NCI-H774 (cell line): ENCODE measurements at regions not wholly inside any gene's neighbourhood (a gene's known extent, or its start where the extent isn't known, plus 50 kb on each side); places are given as distances from the start of the nearest gene placed in this dataset.

Source experiments
- DNase-seq: peaks from one replicate; lab custom pipeline; 2025; lab: John Stamatoyannopoulos, UW

DNA sequence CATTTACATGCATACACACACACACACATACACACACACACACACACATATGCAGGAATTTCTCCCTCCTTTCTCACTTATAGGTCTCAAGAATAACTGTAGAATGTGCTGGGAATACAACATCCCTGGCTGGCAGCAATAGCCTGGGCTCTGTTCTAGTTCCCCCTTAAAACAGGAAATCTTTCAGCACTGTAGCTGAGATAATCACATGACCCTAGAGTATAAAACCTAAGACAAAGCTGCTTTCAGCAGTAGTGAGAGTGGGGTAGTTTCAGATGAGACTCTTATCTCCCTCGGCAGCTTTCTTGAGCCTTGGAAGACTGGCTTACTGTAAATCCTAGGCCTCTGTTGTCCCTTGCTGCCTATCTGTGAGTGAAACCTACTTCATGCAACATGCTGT lies 137.4 kb upstream of the AKR1E2 start:
- DNase-seq = no peak

DNA sequence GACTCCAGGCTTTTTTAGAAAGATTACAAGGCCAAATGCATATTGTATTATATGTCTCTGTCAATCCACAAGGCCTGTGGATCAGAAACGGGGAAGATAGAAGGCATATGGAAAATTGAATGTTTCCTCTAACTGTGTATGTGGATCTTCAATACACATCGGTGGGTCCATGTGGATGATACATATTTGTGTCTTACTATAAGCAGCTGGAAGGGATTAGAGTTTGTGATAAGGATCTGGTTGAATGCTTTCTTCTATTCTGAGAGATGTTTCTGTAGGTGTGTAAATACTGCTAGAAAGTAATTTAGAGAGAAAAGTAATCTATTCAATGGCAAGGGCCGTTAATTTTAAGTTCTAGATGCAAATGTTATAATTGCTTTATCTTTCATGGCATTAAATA lies 137.8 kb upstream of the AKR1E2 start:
- DNase-seq = no peak

DNA sequence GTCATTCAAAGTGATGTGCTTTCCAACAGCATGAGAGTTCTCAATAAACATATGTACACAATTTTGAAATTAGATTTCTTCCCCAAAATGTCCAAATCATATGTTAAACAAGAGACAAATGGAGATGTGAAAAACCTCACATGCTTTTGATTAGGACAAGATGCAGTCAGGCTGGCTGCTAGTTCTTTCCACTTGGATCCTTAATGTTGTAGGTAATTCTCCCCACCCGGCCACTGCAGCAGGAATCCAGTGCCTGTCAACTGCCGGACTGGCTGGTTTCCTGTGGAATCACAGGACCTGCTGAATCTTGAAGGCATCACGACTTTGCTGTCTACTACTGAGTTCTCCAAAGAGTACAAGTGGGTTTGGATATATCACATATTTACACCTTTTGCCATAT lies 138.6 kb upstream of the AKR1E2 start:
- no peak for DNase-seq

DNA sequence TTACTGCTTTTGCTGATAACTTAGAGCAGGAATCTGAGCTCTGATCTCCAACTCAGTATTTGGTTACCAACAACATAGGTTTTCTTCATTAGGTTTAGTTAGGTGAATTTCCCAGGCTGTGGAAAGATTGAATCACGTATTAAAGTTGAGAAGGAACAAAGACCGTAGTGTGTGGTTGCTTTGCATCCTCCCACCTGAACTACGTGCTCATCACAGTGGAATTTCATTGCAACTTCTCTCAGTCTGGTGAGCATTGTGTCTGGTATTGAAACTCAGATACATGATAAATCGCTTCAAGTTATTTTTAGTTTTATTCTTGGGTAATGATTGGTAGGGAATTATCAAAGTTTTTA lies 139.4 kb upstream of the AKR1E2 start:
- DNase-seq = no peak

DNA sequence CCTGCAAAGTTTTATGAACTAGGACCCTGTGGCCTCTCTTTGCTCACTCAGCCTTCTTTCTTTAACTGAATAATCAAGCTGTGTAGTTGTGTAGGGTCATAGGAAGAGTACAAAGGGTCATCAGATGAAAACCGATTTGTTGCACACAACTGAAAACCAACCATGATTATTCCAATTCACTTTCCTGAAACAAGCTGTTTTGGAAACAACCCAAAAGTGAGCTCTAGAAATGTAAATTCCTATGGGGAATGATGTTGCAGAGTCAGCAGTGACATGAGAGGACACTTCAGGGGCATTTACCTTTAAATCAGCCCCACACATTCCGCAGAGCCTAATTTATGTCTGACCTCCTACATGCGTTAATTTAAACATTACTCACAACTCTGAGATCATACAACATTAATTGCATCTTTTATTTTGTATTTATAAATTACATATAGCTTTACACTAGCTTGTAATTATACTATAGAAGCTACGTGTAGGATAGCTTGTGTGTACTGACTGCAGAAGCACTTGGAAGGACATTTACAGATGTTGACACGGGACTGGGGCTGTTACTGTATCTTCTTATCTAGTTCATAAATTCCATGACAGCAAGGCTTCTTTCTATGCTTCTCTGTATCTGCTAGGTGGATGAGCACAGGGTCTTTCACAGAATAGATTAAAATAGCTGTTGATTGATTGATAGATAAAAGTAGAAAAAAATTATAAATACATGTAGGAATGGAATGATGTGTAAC lies 139.9 kb upstream of the AKR1E2 start:
- DNase-seq = no peak

DNA sequence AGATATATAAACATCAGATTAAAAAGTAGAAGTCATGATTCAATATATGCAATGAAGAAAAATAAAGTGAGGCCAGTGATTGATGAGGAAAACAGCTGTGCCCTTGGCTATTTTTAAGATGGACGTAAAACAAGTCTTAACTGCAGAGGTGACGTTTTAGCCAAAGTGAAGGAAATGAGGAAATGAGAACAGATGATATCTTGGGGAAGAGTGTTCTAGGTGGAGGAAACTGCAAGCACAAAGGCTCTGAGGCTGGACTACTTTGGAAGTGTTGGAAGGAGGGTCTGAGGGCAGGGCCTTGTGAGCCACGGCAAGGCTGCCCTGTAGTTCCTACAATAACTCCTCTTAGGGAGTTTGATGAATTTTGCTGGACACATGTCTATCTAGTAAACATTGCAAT lies 140.5 kb upstream of the AKR1E2 start:
- DNase-seq = no peak

DNA sequence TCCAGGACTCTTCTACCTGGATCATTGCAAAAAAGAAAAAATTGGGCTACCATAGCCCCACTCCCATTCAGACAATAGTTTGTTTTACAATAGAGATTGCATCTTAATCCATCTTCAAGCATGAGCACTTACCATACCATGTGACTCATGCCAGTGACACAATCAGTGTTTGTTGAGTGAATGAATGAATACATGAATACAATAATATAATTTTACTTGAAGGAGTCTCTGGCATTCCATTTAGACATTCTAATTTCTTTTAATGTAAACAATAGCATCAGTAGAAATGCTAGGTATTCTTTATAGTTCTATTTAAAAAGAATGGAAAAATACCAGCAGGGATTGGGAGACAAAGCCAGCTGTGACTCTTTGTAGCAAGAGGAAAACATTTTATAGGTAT lies 141.6 kb upstream of the AKR1E2 start:
- no peak for DNase-seq

DNA sequence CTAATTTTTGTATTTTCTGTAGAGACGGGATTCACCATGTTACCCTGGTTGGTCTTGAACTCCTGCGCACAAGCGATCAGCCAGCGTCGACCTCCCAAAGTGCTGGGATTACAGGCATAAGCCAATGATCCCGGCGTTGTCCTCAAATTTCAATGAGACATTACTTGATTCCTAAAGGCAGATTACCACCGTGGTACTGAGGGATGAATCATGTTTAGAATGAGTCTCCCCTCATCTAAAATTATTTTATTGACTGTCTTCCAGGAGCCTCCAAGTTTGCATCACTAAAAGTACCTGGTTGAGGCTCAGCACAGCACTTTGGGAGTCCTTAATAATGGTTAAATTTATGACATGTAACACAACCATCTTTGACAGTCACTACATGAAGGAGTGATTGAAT lies 142.2 kb upstream of the AKR1E2 start:
- DNase-seq = no peak

DNA sequence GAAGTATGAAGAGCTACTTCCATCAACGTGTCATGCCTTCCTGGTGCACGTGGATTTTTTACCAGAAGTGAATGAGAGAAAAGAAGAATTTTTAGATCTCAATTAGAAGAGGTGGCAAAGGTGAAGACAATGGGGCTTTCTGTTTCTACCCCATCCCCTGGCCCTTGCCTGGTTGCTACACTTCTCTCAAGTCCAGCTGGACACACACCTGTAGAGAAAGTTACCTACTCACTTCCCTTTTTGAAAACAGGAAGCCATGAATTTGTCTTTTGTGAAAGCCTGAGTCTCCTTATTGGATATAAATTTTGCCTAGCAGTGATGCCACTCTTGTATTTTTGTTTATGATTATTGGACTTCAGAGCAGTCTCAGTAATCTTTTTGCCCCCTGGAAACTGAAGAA lies 142.9 kb upstream of the AKR1E2 start:
- DNase-seq = no peak

DNA sequence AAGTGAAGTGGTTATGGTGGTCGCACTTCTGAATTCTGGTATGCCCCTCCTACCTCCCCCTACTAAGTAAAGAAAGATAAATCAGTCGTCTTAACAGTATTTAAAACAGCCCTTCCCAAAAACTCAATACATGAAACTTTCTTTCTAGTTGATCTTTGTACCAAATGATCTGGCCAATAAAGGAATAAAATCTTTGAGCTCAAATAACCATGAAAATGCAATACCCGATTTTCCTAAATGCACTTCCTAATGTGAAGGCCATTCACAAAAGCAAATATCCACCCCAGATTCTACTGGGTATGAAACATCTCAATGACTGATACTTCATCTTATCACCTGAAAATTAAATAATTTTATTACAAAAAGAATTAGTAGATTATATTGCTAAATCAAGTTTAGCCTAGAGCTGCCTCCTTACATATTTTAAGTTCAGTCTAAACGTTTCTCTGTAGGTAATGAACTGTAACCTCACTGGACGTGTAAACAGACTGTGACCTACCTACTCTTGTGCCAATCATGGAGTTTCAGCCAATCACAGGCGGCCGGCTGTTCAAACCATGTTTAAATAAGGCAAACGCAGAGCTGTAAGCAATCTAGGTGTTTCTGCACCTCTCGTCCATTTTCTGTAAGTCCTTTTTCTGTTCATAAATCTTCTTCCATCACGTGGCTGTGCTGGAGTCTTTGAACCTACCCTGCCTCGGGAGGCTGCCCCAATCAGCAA lies 146.9 kb upstream of the AKR1E2 start:
- no peak for DNase-seq

DNA sequence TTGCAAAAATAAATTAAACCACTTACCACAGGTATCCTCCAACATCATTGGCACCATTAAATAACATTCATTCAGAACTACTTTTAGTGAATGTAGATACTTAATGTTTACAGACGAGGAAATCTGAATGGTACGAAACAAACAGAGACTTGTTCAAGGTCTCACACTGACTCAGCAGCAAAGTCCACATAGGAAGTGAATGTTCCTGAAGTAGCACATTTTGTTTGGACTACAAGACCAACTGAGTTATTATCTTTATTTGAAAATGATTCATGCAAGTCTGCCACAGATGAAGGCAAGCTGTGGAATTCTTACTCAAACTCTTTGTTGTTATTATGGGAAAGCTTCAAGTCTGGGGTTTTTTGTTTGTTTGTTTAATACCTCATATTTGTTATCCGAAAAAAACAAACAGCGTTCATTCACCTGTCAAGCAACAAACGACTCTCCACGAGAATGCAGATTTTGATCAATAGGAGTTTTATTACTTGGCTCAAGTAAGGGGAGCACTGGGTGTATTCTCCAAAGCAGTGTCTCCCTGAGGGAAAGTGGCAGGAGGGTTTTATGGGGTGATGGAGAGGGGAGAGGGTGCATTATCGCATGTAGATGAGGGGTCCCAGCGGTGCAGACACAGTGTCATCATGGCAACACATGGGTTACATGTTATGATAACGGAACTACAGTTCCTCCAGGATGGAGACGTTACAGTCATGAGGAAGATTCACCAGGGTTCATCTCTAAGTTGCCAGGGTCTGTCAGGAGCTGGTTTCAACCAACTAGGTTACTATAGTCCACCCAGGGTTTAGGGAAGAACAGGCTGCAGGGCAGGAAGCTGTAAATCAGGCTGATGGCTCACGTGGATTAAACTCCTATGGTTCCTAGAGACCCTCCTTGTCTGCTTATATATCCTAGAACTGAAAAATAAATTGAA lies 147.7 kb upstream of the AKR1E2 start:
- DNase-seq = no peak

DNA sequence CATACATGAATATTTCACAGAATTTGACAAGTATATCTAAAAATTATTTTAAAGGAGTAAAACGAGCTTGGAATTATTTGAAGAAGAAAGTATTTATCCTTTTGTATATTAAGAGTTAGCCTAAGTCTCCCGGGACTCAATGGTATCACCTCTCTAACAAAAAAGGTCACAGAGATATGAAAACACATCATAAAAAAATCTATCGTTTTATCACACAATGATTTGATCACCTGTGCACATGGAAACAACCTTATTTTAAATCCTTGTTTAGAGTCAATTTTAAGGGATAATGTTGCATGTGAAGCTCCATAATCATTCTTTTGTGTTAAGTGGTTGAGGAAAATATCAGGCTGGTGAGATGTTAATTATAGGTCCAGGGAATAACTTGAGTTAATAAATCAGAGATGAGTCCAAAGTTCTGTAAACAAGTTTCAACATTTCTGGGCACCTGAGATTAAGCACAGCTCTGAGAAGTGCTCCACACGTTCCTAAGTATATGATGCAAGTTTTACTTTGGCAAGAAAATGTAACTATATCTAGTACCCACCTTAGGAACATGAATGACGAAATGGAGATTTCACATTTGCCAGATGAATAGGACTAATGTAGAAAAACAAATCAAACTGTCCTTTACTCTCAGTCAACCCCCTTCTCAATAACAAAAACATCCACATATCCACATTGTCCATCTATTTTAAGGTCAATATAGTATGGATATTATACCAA lies 148.5 kb upstream of the AKR1E2 start:
- DNase-seq = no peak

DNA sequence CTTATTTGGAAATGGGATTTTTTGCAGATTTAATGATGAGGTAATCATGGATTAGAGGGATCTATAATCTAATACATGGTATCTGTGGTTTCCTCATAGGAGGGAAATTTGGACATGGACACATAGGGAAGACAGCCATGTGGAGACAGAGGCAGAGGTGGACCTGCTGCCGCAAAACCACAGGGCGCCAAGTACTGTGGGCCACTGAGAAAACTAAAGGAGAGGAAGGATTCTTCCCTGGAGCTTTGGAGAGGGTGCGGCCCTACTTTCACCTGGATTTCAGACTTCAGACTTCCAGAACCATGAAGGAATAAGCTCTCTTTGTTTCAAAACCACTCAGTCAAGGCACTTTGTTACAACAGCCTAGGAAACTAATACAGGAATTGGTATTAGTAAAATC lies 149.4 kb upstream of the AKR1E2 start:
- no peak for DNase-seq

DNA sequence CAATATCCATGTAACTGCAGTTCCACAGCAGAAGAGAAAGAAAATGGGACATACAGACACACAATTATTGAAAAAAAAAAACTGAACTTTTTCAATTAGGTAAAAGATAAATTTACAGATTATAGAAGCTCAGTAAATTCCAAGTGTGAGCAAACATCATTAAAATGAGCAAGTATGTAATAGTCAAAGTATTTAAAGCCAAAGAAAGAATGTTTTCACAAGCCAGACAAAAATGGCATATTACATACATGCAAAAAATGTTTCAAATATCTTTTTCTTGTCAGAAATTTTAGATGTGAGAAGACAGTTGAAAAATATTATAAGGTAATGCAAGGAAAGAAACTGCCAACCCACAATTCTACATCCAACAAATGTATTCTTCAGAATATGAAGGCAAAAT lies 150.2 kb upstream of the AKR1E2 start:
- no peak for DNase-seq

DNA sequence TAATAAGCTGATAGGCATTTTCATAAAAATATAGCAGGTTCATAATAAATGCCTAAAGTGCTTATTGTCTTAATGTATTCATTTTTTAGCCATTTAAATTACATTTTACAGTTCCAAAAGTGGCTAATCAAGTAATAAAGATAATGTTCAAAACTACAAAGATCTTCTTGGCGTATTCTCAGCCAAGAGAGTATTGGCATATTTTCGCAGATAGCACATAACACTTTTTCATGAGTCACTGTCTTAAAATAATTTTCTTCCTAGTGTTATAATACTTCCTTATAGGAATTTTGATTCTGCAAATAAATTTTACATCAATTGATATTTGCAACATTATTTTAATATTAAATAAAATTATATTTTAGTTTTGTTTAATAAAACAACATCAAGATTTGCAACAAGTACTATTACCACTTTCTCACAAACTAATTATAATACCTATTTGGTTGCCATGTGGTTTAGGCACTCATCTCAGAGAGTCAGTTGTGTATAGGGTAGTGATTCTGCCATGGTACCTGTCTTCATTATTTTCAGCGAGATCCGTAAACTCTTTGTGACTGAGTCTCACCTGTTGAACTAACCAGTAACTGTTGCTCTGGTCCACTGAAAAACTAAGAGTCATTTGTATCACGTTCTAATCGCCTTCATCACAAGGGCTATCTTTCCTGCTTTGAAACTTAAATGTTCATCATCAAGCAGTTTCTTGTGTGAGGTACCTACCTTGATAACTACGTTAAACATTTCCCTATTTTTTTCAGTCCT lies 152.5 kb upstream of the AKR1E2 start:
- no peak for DNase-seq

DNA sequence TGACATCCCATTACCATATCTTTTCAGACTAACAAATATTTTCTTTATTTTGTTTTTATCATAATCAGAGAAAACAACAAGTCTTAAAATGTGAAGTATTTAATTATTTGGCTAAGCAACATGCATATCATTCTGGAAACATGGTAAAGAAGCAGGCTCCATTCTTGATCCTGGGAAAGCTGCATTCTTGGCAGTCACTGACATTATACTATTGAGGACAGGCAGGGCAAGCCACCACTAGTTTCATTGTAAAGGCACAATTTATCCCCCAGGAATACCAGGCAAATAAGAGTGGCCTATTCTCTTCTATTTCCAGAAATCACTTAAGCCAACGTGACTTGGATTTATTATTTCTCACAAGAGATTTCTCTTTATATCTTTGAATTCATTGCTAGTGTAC lies 153.8 kb upstream of the AKR1E2 start:
- DNase-seq = no peak

DNA sequence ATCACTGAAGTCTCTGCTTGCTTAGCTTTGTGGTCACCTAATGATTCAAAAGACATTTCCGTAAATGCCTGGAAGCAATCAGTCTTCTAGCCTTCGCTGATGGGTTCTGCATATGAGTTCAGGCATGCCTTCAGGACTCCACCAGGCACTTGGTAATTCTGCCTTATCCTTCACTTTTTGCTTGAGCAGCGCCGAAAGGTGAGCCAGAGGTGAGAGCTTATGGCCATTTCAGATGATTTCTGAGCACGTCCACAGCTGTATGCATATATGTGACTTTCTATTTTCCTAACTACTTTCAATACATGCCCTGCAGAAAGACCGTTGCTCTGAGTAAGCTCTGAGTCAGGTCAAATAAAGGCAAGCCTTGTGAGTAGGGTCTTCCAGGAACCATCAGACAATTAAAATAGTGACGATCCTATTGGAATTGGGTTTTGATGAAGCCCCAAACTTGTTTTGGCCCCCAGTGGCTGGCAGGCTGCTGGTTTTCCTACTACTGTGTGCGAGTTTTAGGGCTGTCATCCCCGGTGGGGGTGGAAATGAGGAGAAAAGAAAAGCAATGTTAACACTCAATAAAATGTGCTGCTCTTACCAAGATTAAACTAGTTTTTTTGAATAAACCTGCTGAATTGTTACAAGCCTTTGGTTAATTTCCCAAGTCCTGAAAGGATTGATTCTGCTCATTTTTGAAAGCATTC lies 154.4 kb upstream of the AKR1E2 start:
- DNase-seq = no peak

DNA sequence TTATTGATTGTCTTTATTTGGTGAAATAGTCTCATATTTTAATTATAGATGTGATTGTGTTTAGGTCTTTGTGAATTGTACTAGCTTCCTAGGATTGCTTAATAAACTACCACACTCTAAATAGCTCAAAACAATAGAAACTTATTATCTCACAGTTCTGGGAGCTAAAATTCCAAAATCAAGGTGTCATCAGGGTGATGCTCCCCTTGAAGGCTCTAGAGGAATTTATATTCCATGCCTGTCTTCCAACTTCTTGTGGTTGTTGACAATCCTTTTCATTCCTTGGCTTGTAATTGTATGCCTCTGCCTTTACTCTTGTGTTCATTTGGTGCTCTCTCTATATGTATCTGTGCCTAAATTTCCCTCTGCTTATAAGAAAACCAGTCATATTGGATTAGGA lies 155.3 kb upstream of the AKR1E2 start:
- DNase-seq = no peak

DNA sequence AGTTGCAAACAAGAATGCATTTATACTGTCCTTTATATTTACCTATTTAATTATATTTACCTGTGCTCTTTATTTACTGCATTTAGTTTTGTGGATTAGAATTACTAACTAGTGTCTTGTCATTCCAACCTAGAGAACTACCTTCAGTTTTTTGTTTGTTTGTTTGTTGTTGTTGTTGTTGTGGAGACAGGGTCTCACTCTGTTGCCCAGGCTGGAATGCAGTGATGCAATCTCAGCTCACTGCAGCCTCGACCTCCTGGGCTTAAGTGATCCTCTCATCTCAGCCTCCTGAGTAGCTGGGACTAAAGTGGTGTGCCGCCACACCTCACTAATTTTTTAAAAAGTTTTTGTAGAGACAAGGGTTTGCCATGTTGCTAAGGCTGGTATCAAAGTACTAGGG lies 156.4 kb upstream of the AKR1E2 start:
- no peak for DNase-seq

DNA sequence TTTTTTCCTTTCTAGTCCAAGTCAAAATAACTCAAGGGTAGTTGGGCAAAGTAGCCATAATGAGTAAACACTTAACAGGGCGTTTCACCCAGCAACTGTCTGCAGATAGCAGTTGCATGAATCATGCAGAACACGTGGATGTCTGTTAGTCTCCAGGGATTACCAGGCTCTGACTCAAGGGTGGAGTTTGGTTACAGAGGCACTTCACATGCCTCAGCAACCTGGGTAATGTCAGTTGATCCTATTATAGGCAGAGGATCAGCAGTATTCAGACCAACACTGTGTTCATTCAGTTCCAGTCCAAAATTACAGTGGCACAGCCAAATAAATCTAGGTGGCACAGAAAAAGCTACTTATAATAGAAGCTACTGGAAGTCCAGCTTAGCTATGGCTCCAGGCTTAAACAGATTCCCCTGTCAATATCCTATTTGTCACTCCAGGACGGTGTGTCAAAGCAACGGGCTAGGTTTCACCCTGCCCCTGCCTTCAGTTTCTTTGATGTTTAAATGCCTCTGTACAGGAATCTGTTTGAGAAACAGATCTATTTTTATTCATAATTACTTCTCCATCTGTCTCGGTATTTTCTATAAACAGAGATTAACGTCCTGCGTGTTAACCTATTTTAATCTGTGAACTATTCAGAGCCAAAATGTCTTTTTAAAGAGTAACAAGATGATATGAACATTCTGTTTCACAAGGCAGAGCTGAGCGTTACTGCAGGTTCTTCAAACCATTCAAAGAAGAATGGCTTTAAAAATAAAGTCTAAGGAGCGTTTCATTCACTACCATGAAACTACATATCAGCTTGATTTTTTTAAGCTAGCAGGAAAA lies 162.6 kb upstream of the AKR1E2 start:
- DNase-seq = peak; percentile 65
